Fibroblast of skin of left quadriceps (primary cell): ENCODE measurements at regions not wholly inside any gene's neighbourhood (a gene's known extent, or its start where the extent isn't known, plus 50 kb on each side); places are given as distances from the start of the nearest gene placed in this dataset.

Experiments used
- DNase-seq, 2 experiments: peaks; one replicate each; pipeline ENCODE4 v3.0.0-alpha.2; 2013; ENCODE audit warnings: low read depth in 2 of 2

DNA sequence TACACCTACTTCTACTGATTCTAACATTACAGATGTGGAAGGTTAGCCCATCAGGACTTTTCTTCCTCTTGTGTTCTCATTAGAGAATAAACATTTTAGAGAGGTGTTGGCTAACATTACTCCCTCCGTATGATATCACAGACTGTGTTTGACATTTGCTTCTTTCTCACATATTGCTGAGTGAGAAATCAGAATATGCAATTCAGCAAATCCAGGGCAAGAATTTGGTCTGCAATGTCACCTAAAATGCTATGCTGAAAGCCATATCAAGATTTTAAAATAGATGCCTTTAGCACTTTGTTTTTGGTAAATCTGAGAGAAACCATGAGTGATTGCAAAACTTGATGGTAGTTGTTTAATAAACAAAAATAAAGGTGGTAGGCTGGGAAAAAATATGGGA, 319.1 kb downstream of the C4orf33 start:
- DNase-seq, result no peak

DNA sequence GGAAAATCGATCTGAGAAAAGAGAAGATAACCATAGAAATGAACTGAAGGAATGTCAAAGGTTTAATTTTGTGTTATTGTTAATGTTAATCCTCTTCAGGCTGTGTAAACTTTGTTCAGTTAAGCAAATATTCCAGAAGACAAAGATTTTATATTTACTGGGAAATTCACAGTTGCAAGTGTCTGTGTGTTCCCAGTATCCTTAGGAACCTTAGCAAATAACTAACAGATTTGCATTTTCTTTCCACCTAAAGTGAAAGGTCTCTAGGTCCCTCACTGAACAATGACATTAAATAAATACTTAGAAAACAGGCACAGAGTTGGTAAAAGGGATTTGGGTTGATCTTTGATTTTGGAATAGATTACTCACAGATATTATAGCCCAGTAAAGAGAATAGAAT, 324.7 kb downstream of the C4orf33 start:
- DNase-seq, result no peak

DNA sequence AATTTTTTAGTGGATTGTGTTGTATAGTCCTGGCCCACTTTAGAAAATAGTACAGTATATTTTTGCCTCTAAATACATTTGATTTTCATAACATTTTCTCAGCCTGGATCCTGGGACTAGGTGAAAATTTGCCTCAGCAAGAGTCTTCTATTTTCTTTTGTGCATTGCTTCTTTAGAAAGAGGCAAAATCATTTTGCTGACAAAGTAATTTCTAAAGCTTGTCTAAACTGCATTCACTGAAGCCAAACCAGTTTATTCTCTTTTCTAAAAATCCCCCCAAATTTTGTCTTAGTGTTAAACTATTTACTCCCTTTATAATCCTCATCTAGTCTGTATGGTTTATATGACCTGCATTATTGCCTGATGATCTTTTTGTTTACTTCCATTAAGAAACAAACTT, 326.3 kb downstream of the C4orf33 start:
- DNase-seq, result no peak

DNA sequence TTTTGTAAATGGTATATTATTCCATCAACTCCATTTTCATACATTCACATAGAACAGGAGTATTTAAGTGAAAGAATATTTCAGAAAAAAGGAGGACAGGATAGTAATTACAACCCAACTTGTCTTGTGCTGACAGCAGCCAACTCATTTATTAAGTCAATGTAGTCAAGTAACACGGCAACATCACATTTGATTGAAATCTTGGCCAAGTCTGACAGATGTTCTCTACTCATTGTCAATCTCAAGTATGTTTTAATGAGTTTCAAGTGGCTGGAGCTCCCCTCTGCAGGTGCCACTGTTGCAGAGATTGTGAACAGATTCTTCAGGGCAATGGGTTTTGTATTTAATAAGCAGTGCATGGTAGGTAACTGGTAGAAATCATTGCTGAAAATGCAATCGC, 332.5 kb downstream of the C4orf33 start:
- no peak for DNase-seq

- no peak for DNase-seq
Measured at GRCh38 chr4:129429581-129430320, 333.8 kb downstream of the C4orf33 start.

DNA sequence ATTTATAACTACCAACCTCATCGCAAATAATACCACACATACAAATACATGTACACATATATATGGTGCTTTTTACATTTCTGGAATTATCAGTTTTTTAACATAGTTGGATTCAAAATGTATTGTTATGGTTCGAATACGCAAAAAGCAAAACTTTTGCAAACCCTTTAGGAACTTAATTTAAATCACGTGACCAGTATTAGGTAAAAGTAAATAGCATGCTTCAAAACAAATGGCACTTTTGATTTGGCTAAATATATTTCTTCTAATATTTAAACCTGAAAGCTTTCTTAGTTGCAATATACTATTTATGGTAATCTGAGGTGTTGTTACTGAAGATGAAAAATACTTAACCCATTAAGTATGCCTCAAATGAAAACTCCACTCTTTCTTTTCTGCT, 341.4 kb downstream of the C4orf33 start:
- no peak for DNase-seq

DNA sequence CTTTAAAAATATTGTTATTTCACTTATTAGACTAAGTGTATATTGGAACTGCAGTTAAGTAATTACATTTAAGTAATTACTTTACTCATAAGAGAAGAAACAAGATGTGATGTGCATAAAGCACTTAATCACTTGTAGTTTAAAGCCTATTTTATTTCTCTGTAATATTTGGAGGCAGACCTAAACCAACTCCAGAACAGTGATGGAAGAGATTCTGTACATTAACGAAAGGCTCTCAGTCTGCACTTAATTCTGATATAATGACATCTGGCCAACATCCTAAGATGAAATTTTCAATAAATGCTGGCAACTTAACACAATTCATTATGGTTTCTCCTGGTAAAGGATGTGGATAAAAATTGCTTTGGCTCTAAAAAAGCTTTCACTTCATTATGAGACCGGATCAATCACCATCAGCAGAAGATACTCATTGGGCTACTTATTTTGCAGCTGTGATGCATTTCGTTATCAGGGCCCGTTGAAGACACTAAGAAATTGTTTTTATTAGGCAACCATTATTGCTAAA, 342.6 kb downstream of the C4orf33 start:
- DNase-seq, result no peak

GRCh38 chr4:129446074-129446473, 350.1 kb downstream of the C4orf33 start:
- no peak for DNase-seq

- DNase-seq, result no peak
Measured at GRCh38 chr4:129453524-129454200, 357.7 kb downstream of the C4orf33 start.

GRCh38 chr4:129455482-129455881, 359.5 kb downstream of the C4orf33 start:
- DNase-seq, result no peak

- no peak for DNase-seq
Measured at GRCh38 chr4:129468624-129469023, 372.7 kb downstream of the C4orf33 start.

GRCh38 chr4:129474698-129475097, 378.7 kb downstream of the C4orf33 start:
- DNase-seq, result no peak

- no peak for DNase-seq
Measured at GRCh38 chr4:129481107-129481506, 385.2 kb downstream of the C4orf33 start.

DNA sequence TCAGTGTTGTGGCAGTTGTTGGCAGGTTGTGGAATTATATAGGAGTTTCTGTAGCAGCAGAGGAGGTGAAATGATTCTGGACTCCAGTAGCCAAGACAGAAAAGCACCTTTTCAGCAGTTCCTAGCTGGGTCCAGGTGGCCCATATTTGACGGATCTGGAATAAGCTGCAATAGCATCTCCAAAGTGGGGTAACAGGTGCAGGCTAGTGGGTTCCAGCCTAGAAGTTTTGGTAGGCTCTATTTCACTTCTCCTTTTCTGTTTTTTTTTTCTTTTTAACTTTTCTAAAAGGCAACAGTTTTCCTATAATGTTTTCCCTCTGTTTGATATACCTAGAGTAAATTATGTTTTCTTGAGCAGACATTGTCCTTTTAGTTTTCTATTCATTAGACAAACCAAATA, 392.5 kb downstream of the C4orf33 start:
- no peak for DNase-seq

DNA sequence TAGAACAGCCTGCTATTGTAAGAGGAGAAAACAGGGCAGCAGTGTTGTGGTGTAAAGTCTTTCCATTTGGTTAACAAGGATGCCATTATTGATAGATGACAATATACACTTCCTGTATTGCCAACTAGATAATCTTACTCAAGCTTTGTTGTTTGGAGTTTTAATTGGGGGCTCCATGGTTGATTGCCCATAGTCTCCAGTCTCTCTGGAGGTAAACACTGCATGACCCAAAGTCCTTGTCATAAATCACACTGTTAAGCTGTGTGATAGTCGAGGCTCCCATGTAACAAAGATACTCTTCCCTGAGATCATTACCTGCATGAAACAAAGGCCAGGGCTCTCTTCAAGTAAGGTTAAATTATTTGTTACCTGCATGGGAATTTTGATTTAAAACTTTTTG, 394.6 kb downstream of the C4orf33 start:
- no peak for DNase-seq

DNA sequence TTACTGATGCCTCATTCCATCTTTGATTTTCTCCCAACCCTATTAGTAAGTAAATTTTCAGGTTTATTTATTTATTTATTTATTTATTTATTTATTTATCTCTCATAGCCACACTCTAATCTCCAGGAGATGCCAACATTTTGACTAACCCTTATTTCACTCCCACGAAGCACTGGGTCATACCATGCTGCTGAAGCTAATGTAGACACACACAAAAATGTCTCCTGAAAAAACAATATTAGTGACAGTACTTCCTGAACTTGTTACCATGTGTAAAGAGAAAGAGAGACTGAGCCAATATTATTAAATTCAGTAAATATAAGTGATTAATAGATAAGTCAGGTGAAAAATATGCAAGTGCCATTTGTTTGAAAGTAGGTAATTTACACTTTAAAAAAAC, 402.7 kb downstream of the C4orf33 start:
- DNase-seq, result no peak

GRCh38 chr4:129514852-129515251, 418.9 kb downstream of the C4orf33 start:
- no peak for DNase-seq

GRCh38 chr4:129515356-129515755, 419.4 kb downstream of the C4orf33 start:
- no peak for DNase-seq

- DNase-seq, result no peak
Measured at GRCh38 chr4:129526812-129527211, 430.9 kb downstream of the C4orf33 start.

DNA sequence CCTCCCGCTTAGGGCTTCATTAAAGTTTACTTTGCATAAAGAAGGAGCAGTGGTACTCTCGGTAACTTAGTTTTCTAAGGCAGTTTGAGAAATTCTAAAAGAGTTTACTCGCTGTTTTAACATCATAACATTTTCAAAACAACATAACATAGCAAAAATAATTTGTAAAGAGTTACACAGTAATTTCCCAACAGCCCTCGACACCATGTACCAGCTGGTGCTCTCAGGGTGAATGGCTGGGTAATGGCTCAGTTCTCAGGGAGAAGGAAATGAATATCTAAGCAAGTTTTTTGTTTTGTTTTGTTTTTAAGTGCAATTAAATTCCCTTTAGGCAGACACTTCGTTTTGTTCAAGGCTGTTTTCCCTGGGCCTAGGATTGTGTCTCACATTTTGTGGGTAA, 435.3 kb downstream of the C4orf33 start:
- DNase-seq, result no peak

- DNase-seq, result no peak
Measured at GRCh38 chr4:129532573-129532972, 436.6 kb downstream of the C4orf33 start.

GRCh38 chr4:129543299-129543698, 447.3 kb downstream of the C4orf33 start:
- no peak for DNase-seq

- no peak for DNase-seq
Measured at GRCh38 chr4:129545599-129546278, 449.8 kb downstream of the C4orf33 start.
